ENCODE measurements at regions not wholly inside any gene's neighbourhood (a gene's known extent, or its start where the extent isn't known, plus 50 kb on each side); places are given as distances from the start of the nearest gene placed in this dataset.

GRCh38 chr1:163013826-163014600 lies 55.1 kb upstream of the RGS4 start:
- no peak overlapping the region for H3K27ac ChIP-seq
- no peaks in the 10 kb centered on the region for H3K36me3 ChIP-seq
- ATAC-seq = no peak
- no peak overlapping the region for H3K4me3 ChIP-seq
- DNase-seq = no peak
- H3K27me3 ChIP-seq = no peaks in the 10 kb centered on the region
- intact Hi-C loops (cut with DNase I) = no loop called here
- H3K9me3 ChIP-seq = no peaks in the 10 kb centered on the region
- TF ChIP-seq, protein P1, sequence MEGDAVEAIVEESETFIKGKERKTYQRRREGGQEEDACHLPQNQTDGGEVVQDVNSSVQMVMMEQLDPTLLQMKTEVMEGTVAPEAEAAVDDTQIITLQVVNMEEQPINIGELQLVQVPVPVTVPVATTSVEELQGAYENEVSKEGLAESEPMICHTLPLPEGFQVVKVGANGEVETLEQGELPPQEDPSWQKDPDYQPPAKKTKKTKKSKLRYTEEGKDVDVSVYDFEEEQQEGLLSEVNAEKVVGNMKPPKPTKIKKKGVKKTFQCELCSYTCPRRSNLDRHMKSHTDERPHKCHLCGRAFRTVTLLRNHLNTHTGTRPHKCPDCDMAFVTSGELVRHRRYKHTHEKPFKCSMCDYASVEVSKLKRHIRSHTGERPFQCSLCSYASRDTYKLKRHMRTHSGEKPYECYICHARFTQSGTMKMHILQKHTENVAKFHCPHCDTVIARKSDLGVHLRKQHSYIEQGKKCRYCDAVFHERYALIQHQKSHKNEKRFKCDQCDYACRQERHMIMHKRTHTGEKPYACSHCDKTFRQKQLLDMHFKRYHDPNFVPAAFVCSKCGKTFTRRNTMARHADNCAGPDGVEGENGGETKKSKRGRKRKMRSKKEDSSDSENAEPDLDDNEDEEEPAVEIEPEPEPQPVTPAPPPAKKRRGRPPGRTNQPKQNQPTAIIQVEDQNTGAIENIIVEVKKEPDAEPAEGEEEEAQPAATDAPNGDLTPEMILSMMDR (IDR thresholded peaks at IDR 0.05) = no peak
- H3K4me1 ChIP-seq = no peaks in the 10 kb centered on the region

DNA sequence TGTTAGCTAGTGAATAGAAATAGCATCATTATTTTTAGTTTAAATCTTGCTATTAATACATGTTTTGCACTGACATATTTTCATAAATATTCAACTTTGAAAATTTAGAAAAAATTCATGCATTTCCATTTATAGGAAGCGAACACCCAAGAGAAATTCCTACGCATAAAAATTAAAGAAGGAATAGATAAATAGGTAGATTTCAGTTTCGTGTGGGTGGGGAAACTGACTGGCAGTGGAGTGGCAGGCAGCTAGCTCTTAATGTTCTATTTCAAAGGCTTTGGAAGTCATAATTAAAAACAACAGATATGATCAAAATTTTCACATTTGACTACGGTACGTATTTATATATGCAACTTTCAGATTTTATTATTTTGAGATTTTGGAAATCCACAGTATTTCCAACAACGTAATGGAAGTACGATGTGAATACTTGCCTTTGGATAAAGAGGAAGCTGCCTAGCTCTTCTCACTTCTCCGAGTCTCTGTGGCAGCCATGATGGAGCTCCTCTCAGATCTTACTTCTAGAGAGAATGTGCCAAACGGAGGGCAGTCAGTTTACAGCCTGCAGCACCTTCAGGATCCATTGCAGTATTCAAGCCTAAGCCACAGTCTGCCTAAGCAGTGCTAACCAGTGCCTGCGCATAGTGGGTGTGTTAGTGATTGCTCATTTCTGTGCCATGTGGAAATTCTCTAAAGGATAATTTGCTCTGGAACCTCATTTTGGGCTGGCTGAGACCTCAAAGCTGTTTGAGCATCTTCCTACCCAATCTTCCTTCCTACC lies 62.9 kb upstream of the RGS4 start:
- intact Hi-C loops (cut with DNase I) = no loop called here
- no peak for ATAC-seq
- H3K4me3 ChIP-seq = no peak overlapping the region

DNA sequence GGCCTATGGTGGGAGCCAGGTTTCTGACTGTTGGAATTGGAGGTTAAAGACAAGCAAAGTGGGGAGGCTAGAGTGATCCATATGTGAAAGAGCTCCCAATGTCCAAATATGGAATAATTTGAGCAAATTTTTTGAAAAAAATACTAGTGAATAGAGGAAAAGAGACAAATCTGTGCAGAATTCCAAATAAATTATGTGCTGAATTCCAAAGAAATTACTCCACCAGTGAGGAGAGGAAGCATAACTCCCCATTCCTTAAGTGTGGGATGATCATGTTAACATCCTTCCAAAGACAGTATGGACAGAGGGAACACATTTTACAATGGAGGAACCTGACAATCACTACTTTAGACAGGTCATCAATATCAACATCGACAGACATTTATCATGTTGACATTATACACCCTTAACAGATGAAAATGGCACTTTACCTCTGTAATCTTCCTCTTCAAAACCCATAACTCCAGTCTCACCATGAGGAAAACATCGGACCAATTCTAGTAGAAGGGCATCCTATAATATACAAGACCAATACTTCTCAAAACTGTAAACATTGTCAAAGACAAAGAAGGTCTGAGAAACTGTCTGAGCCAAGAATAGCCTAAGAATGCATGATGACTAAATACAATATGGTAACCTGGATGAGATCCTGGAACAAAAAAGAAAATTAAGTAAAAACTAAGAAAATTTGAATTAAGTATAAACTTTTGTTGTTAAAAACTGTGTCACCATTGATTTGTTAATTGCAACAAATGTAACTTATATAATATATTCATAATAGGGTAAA lies 71.5 kb upstream of the RGS4 start:
- Histone ChIP-seq H3K36me3 (no peaks in the 10 kb centered on the region), H3K4me1 (no peaks in the 10 kb centered on the region), H3K27me3 (no peaks in the 10 kb centered on the region), H3K27ac (no peak overlapping the region), H3K9me3 (no peaks in the 10 kb centered on the region), H3K4me3 (no peak overlapping the region)
- TF ChIP-seq, protein P1 (IDR thresholded peaks at IDR 0.05) = no peak
- ATAC-seq (no peak), DNase-seq (no peak)
- intact Hi-C loops (cut with DNase I) = no loop called here

More for the DNA sequence above, 62.9 kb upstream of the RGS4 start:
- H3K36me3 ChIP-seq = no peaks in the 10 kb centered on the region
- TF ChIP-seq, protein P1 (IDR thresholded peaks at IDR 0.05) = no peak
- no peak overlapping the region for H3K27ac ChIP-seq
- no peaks in the 10 kb centered on the region for H3K9me3 ChIP-seq
- H3K4me1 ChIP-seq = no peaks in the 10 kb centered on the region
- no peak for DNase-seq
- no peaks in the 10 kb centered on the region for H3K27me3 ChIP-seq

DNA sequence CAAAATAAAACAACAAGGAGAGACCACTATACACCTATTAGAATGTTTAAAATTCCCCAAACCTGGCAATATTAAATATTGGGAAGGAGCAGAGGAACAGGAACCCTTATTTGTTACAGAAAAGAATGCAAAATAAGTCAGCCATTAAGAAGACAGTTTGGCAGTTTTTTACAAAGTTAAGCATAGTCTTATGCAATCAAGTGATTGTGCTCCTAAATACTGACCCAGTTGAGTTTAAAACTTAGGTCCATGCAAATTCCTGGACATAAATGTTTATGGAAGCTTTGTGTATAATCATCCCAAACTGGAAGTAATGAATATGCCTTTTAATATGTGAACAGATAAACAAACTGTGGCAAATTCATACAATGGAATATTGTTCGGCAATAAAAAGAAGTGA lies 72.9 kb upstream of the RGS4 start:
- H3K4me1 ChIP-seq = no peaks in the 10 kb centered on the region
- H3K4me3 ChIP-seq = no peak overlapping the region
- H3K9me3 ChIP-seq = no peaks in the 10 kb centered on the region
- H3K27ac ChIP-seq = no peak overlapping the region
- intact Hi-C loops (cut with DNase I) = no loop called here
- TF ChIP-seq, protein P1 (IDR thresholded peaks at IDR 0.05) = no peak
- DNase-seq = no peak
- no peaks in the 10 kb centered on the region for H3K36me3 ChIP-seq
- ATAC-seq = no peak
- no peaks in the 10 kb centered on the region for H3K27me3 ChIP-seq

DNA sequence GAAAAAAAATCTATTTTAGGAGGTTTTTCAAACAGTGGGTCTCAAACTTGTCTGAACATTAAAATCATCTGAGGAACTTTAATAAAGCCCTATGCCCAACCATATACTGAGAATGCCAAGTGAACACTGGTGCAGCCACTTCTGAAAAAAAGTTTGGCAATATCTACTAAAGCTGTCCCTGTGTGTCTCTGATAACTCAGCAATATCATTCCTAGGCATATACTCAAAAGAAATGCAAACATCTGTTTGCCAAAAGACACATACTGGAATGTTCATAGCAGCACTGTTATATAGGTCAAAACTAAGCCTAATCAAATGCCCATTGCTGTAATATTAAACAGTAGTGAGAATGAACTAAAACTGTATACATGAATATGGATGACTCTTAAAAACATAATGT lies 74.2 kb upstream of the RGS4 start:
- H3K4me3 ChIP-seq = no peak overlapping the region
- H3K9me3 ChIP-seq = no peaks in the 10 kb centered on the region
- ATAC-seq = no peak
- TF ChIP-seq, protein P1 (IDR thresholded peaks at IDR 0.05) = no peak
- H3K27me3 ChIP-seq = no peaks in the 10 kb centered on the region
- intact Hi-C loops (cut with DNase I) = no loop called here
- no peaks in the 10 kb centered on the region for H3K36me3 ChIP-seq
- DNase-seq = no peak
- H3K27ac ChIP-seq = no peak overlapping the region
- H3K4me1 ChIP-seq = no peaks in the 10 kb centered on the region

All from upper lobe of right lung (tissue), 1 donor.